Smooth muscle cell (in vitro differentiated cells): ENCODE measurements at regions not wholly inside any gene's neighbourhood (a gene's known extent, or its start where the extent isn't known, plus 50 kb on each side); places are given as distances from the start of the nearest gene placed in this dataset.
A peak's percentile ranks its signal among the peaks of the same experiment; 100 is the strongest.
"Not testable (repeated sequence)": the region's sequence is repeated elsewhere in the genome, so short reads cannot be mapped to it uniquely, and the experiment has no call there.

Experiments used
- DNase-seq: peaks from one replicate; lab custom pipeline; 2025; ENCODE audit not compliant: unreplicated experiment; lab: John Stamatoyannopoulos, UW
- H2AFZ ChIP-seq: fragments of 200-600 bp; sonication (generic); 2 replicates; pipeline ENCODE4 v1.6.0; 2016; ENCODE audit warnings: antibody characterized with exemption, low read depth, mild to moderate bottlenecking
- H3F3A ChIP-seq: fragments of 200-600 bp; sonication (generic); 2 replicates; pipeline ENCODE4 v1.6.0; 2017; ENCODE audit warnings: antibody characterized with exemption, low read depth
- H3K27ac ChIP-seq: fragments of 200-600 bp; sonication (generic); 2 replicates; pipeline ENCODE4 v1.5.1; 2016; ENCODE audit warnings: low read depth, mild to moderate bottlenecking
- H3K27me3 ChIP-seq: fragments of 200-600 bp; sonication (generic); 2 replicates; pipeline ENCODE4 v1.6.1; 2016; ENCODE audit warnings: low read depth, mild to moderate bottlenecking
- H3K36me3 ChIP-seq: fragments of 200-600 bp; sonication (generic); 2 replicates; pipeline ENCODE4 v1.5.1; 2016; ENCODE audit warnings: low read depth
- H3K4me1 ChIP-seq: fragments of 200-600 bp; sonication (generic); 2 replicates; pipeline ENCODE4 v1.5.1; 2016; ENCODE audit warnings: low read depth
- H3K4me2 ChIP-seq: fragments of 200-600 bp; sonication (generic); 2 replicates; pipeline ENCODE4 v1.6.0; 2016; ENCODE audit warnings: mild to moderate bottlenecking
- H3K4me3 ChIP-seq: fragments of 200-600 bp; sonication (generic); 2 replicates; pipeline ENCODE4 v1.5.1; 2016; ENCODE audit warnings: mild to moderate bottlenecking
- H3K79me2 ChIP-seq: fragments of 200-600 bp; sonication (generic); 2 replicates; pipeline ENCODE4 v1.6.0; 2016; ENCODE audit warnings: low read depth, mild to moderate bottlenecking
- H3K9ac ChIP-seq: fragments of 200-600 bp; sonication (generic); 2 replicates; pipeline ENCODE4 v1.6.0; 2016; ENCODE audit warnings: low read depth
- H3K9me3 ChIP-seq: fragments of 200-600 bp; sonication (generic); replicated peaks from 2 replicates; pipeline ENCODE4 v1.5.1; 2016; ENCODE audit warnings: low read depth
- H4K20me1 ChIP-seq: fragments of 200-600 bp; sonication (generic); 2 replicates; pipeline ENCODE4 v1.6.0; 2016; ENCODE audit warnings: low read depth
- CTCF ChIP-seq: fragments of 200-600 bp; sonication (generic); IDR thresholded peaks from 2 replicates; pipeline ENCODE4 v1.5.1; 2017; ENCODE audit warnings: borderline replicate concordance, mild to moderate bottlenecking, antibody characterized with exemption; ENCODE audit not compliant: insufficient read depth, poor library complexity, severe bottlenecking
- WGBS: methylation state at CpG from one replicate; pipeline ENCODE4 v1.1.7; 2016; ENCODE audit warnings: low lambda C conversion rate; 5-methylcytosine and 5-hydroxymethylcytosine counted together

GRCh38 chr12:127169321-127170181 is 1097.4 kb upstream of the TMEM132C start:
- WGBS = 70% methylated on average over 15 of the region's 15 CpGs
- H3K4me2 ChIP-seq = peak overlapping the region; percentile 14
- peaks cover 13% of the 10 kb centered on the region for H3K4me1 ChIP-seq
- H3K9ac ChIP-seq = no peak overlapping the region
- no peaks in the 10 kb centered on the region for H4K20me1 ChIP-seq
- no peak overlapping the region for H2AFZ ChIP-seq
- no peak overlapping the region for H3K4me3 ChIP-seq
- DNase-seq = no peak
- no peaks in the 10 kb centered on the region for H3K79me2 ChIP-seq
- no peak for TF ChIP-seq CTCF
- H3K27ac ChIP-seq = no peak overlapping the region
- H3K27me3 ChIP-seq = no peaks in the 10 kb centered on the region
- peaks cover 5% of the 10 kb centered on the region for H3F3A ChIP-seq
- no peaks in the 10 kb centered on the region for H3K9me3 ChIP-seq
- no peaks in the 10 kb centered on the region for H3K36me3 ChIP-seq

DNA sequence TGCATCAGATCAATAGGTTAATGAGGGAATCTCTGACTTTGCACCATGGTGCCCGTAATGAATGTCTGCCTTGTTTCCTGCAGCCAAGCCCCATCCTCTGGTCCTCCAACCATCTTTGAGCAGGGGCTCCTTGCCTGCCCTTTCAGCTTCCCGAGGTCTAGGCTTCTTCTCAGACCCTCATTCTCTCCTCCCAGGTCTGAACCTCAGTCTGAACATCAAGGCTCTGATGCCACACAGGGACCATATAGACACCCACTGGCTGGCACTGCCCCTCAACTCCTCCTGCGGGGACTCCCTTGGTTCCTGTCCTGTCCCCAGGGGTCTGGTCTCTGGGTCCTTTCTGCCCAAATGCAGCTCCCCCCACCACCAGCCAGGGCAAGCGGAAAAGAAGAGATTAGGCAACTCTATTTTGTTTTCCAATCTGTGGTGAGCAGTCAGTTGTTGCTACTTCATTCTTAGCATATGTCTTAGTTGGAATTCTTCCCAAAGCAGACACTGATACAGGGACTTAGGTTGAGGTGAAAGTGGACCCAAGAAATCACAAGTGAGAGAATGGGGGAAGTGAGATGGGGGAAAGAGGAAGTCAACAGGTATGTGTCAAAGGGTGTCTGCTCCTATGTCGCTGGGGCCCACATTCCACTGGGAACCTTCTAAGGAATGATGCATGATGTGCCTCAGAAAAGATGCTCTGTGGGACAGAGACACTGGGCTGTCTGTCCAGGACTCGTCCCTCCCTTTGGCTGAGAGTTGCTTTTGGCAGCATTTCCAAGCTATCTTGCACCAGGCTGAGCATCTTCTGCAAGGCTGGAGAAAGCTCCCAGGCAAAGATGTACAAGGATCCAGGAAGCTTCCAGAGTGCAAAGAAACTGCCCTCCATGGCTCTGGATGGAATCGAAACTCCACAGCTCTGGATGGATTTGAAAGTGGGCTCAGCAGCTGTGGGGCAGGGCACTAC is 1096.5 kb upstream of the TMEM132C start:
- no peak overlapping the region for H3K9ac ChIP-seq
- peak overlapping the region; percentile 14 for H3K4me2 ChIP-seq
- no peaks in the 10 kb centered on the region for H3K36me3 ChIP-seq
- peaks cover 12% of the 10 kb centered on the region for H3K4me1 ChIP-seq
- no peaks in the 10 kb centered on the region for H3K27me3 ChIP-seq
- 70% methylated on average over 7 of the region's 7 CpGs for WGBS
- no peaks in the 10 kb centered on the region for H3K9me3 ChIP-seq
- no peak overlapping the region for H3K27ac ChIP-seq
- H3F3A ChIP-seq = no peaks in the 10 kb centered on the region
- no peak overlapping the region for H3K4me3 ChIP-seq
- no peak for DNase-seq
- no peaks in the 10 kb centered on the region for H3K79me2 ChIP-seq
- H2AFZ ChIP-seq = no peak overlapping the region
- no peaks in the 10 kb centered on the region for H4K20me1 ChIP-seq
- no peak for TF ChIP-seq CTCF

- 82% methylated on average over 4 of the region's 4 CpGs for WGBS
- H3K4me1 ChIP-seq = peaks cover 7% of the 10 kb centered on the region
- H3K79me2 ChIP-seq = no peaks in the 10 kb centered on the region
- H3K27ac ChIP-seq = no peak overlapping the region
- H2AFZ ChIP-seq = no peak overlapping the region
- no peak for TF ChIP-seq CTCF
- no peak for DNase-seq
- no peaks in the 10 kb centered on the region for H3K27me3 ChIP-seq
- no peaks in the 10 kb centered on the region for H3F3A ChIP-seq
- no peak overlapping the region for H3K4me3 ChIP-seq
- H3K4me2 ChIP-seq = no peak overlapping the region
- H3K9me3 ChIP-seq = no peaks in the 10 kb centered on the region
- H3K36me3 ChIP-seq = no peaks in the 10 kb centered on the region
- H4K20me1 ChIP-seq = no peaks in the 10 kb centered on the region
- no peak overlapping the region for H3K9ac ChIP-seq
These were observed 1094.1 kb upstream of the TMEM132C start for GRCh38 chr12:127172861-127173260.

DNA sequence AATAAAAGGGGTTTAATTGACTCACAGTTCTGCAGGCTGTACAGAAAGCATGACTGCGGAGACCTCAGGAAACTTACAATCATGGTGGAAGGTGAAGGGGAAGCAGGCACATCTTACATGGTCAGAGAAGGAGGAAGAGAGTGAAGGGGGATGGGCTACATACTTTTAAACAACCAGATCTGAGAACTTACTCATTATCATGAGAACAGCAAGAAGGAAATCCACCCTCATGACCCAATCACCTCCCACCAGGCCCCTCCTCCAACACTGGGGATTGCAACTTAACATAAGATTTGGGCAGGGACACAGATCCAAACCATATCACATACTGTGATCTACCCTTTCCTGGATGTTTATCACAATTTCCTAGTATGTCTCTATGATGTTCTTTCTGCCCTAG is 1093.0 kb upstream of the TMEM132C start:
- H3K9ac ChIP-seq, H3K27me3 ChIP-seq, H3K4me3 ChIP-seq, H3K27ac ChIP-seq, DNase-seq, H3K79me2 ChIP-seq, H3K9me3 ChIP-seq, H3F3A ChIP-seq, H4K20me1 ChIP-seq, H3K4me2 ChIP-seq, H3K36me3 ChIP-seq, H2AFZ ChIP-seq, H3K4me1 ChIP-seq: not testable (repeated sequence)
- WGBS = 88% methylated on average over 1 of the region's 1 CpG
